ENCODE measurements at regions not wholly inside any gene's neighbourhood (a gene's known extent, or its start where the extent isn't known, plus 50 kb on each side); places are given as distances from the start of the nearest gene placed in this dataset.

DNA sequence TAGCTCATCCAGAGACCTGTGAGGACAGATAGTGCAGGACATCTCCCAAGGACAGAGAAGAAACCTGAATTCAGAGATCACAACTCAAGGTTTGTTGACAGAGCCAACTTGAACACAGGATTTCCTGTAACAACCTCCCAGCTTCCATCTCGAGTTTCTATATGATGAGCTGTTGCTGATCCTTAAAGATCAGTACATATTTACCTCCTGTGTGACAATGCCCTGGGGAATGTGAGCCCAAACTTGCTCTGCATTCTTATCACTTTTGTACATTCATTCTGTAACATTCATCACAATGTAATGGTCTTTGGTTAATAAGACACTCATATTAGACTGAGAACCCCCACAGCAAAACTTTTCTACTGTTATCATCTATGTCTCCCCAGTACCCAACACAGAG lies 468.6 kb downstream of the XPNPEP1 start:
- Histone ChIP-seq H2BK20ac (ENCODE audit: low read depth, low read length) (no peak overlapping the region), H2AK5ac (ENCODE audit: low read depth, low read length) (no peak overlapping the region), H3K4ac (ENCODE audit: low read depth, low read length) (no peak overlapping the region), H3K27ac (ENCODE audit: insufficient read depth, low read length) (no peak overlapping the region), H4K5ac (ENCODE audit: low read depth, low read length) (no peak overlapping the region), H3K4me3 (ENCODE audit: insufficient read depth, low read depth, low read length) (no peak overlapping the region), H3K4me1 (ENCODE audit: control insufficient read depth, insufficient read depth, low read length) (no peaks in the 10 kb centered on the region), H2BK120ac (ENCODE audit: low read depth, low read length) (no peak overlapping the region), H3K4me2 (ENCODE audit: low read depth, low read length) (no peak overlapping the region), H2AFZ (replicated peaks; ENCODE audit: low read length, poor library complexity) (no peak overlapping the region), H3K56ac (ENCODE audit: extremely low read depth, insufficient read depth, low read length) (no peak overlapping the region), H3K18ac (ENCODE audit: low read depth, low read length) (no peak overlapping the region), H3K9me3 (ENCODE audit: control insufficient read depth, insufficient read depth, low read length) (no peaks in the 10 kb centered on the region), H2BK15ac (ENCODE audit: low read depth, low read length) (no peak overlapping the region), H3K14ac (replicated peaks; ENCODE audit: low read depth, low read length) (no peak overlapping the region), H3K36me3 (ENCODE audit: control insufficient read depth, insufficient read depth, low read length) (no peaks in the 10 kb centered on the region), H3K9me1 (ENCODE audit: insufficient read depth, low read length) (no peaks in the 10 kb centered on the region), H3K79me1 (ENCODE audit: low read depth in 1 of 2, low read length in 2 of 2) (no peaks in the 10 kb centered on the region), H3K9ac (ENCODE audit: low read depth, low read length) (no peak overlapping the region), H2BK5ac (ENCODE audit: low read depth, low read length, poor library complexity, severe bottlenecking) (no peak overlapping the region), H3K23ac (ENCODE audit: low read depth, low read length) (no peak overlapping the region), H4K20me1 (ENCODE audit: insufficient read depth, low read length) (no peaks in the 10 kb centered on the region), H3K27me3 (ENCODE audit: control insufficient read depth, insufficient read depth, low read length) (peaks cover 23% of the 10 kb centered on the region), H4K91ac (ENCODE audit: insufficient read depth, low read depth, low read length) (no peak overlapping the region), H2AK9ac (replicated peaks; ENCODE audit: low read depth, low read length, poor library complexity) (no peak overlapping the region), H4K8ac (ENCODE audit: low read depth in 2 of 2, low read length in 2 of 2) (no peak overlapping the region)
- TF ChIP-seq RAD21 (IDR thresholded peaks at IDR 0.05; ENCODE audit: low read length) (no peak), MXI1 (IDR thresholded peaks at IDR 0.05; ENCODE audit: borderline replicate concordance, low read depth, low read length) (no peak), MAFK (IDR thresholded peaks at IDR 0.05; ENCODE audit: low read depth, low read length) (no peak), NFE2L2 (IDR thresholded peaks at IDR 0.05; ENCODE audit: low read depth, low read length) (no peak), FOS (IDR thresholded peaks at IDR 0.05; ENCODE audit: low read depth, low read length) (no peak), BHLHE40 (IDR thresholded peaks at IDR 0.05; ENCODE audit: low read depth, low read length) (no peak), SMC3 (IDR thresholded peaks at IDR 0.05; ENCODE audit: low read depth, low read length) (no peak), MAZ (IDR thresholded peaks at IDR 0.05; ENCODE audit: borderline replicate concordance, low read depth, low read length) (no peak), CEBPB (IDR thresholded peaks at IDR 0.05; ENCODE audit: low read depth, low read length) (no peak)
- TF ChIP-seq, protein P1, sequence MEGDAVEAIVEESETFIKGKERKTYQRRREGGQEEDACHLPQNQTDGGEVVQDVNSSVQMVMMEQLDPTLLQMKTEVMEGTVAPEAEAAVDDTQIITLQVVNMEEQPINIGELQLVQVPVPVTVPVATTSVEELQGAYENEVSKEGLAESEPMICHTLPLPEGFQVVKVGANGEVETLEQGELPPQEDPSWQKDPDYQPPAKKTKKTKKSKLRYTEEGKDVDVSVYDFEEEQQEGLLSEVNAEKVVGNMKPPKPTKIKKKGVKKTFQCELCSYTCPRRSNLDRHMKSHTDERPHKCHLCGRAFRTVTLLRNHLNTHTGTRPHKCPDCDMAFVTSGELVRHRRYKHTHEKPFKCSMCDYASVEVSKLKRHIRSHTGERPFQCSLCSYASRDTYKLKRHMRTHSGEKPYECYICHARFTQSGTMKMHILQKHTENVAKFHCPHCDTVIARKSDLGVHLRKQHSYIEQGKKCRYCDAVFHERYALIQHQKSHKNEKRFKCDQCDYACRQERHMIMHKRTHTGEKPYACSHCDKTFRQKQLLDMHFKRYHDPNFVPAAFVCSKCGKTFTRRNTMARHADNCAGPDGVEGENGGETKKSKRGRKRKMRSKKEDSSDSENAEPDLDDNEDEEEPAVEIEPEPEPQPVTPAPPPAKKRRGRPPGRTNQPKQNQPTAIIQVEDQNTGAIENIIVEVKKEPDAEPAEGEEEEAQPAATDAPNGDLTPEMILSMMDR (conservative IDR thresholded peaks at IDR 0.05; ENCODE audit: low read depth, low read length), result no peak
- WGBS, 2 experiments (ENCODE audit: extremely low coverage in 2 of 2, insufficient read length in 1 of 2), result no CpG with 5 or more reads among the region's 1 CpG
- ChIA-PET POLR2A (ENCODE audit: unreplicated experiment) (no interaction called here), CTCF (no interaction called here)
- ATAC-seq (ENCODE audit: low read depth) (no peak), DNase-seq (no peak)
- BruUV-seq (replicated peaks), result no TSS peak
- dilution Hi-C loops (cut with HindIII; ENCODE audit: low sequenced_read_pairs, unreplicated experiment), result no loop called here
- intact Hi-C loops (cut with micrococcal nuclease), result no loop called here
- in situ Hi-C loops (cut with MboI; ENCODE audit: low sequenced_read_pairs), result no loop called here

All from IMR-90 (cell line).